ENCODE measurements at regions not wholly inside any gene's neighbourhood (a gene's known extent, or its start where the extent isn't known, plus 50 kb on each side); places are given as distances from the start of the nearest gene placed in this dataset.
"Not testable (repeated sequence)": the region's sequence is repeated elsewhere in the genome, so short reads cannot be mapped to it uniquely, and the experiment has no call there.

- Mint-ChIP-seq H3K27me3 (ENCODE audit: low read depth) (no peaks in the 10 kb centered on the region), H3K27ac (ENCODE audit: unreplicated experiment) (no peak overlapping the region), H3K4me1 (no peaks in the 10 kb centered on the region), H3K4me3 (no peak overlapping the region), H3K36me3 (ENCODE audit: low read depth) (peaks cover 2% of the 10 kb centered on the region), H3K9me3 (peaks cover 8% of the 10 kb centered on the region)
- TF ChIP-seq CTCF (conservative IDR thresholded peaks at IDR 0.05) = no peak
- DNase-seq (ENCODE audit: low read depth, low spot score) = no peak
These were observed 183.2 kb upstream of the RPRM start for GRCh38 chr2:153661801-153662200.

GRCh38 chr2:153663371-153663770 lies 184.8 kb upstream of the RPRM start:
- TF ChIP-seq CTCF (conservative IDR thresholded peaks at IDR 0.05) = no peak
- Mint-ChIP-seq H3K27ac (ENCODE audit: unreplicated experiment) (no peak overlapping the region), H3K4me1 (no peaks in the 10 kb centered on the region), H3K4me3 (no peak overlapping the region), H3K9me3 (peaks cover 8% of the 10 kb centered on the region), H3K36me3 (ENCODE audit: low read depth) (peaks cover 2% of the 10 kb centered on the region), H3K27me3 (ENCODE audit: low read depth) (no peaks in the 10 kb centered on the region)
- no peak for DNase-seq (ENCODE audit: low read depth, low spot score)

- H3K27ac Mint-ChIP-seq (ENCODE audit: unreplicated experiment); H3K9me3 Mint-ChIP-seq; H3K36me3 Mint-ChIP-seq (ENCODE audit: low read depth); H3K4me1 Mint-ChIP-seq; H3K27me3 Mint-ChIP-seq (ENCODE audit: low read depth); H3K4me3 Mint-ChIP-seq; DNase-seq (ENCODE audit: low read depth, low spot score): not testable (repeated sequence)
These were observed 185.4 kb upstream of the RPRM start for GRCh38 chr2:153664009-153664408.

- Mint-ChIP-seq H3K4me1 (no peaks in the 10 kb centered on the region), H3K9me3 (peaks cover 12% of the 10 kb centered on the region), H3K27ac (ENCODE audit: unreplicated experiment) (no peak overlapping the region), H3K4me3 (no peak overlapping the region), H3K27me3 (ENCODE audit: low read depth) (no peaks in the 10 kb centered on the region), H3K36me3 (ENCODE audit: low read depth) (peaks cover 2% of the 10 kb centered on the region)
- no peak for TF ChIP-seq CTCF (conservative IDR thresholded peaks at IDR 0.05)
- DNase-seq (ENCODE audit: low read depth, low spot score) = no peak
These were observed 188.9 kb upstream of the RPRM start for GRCh38 chr2:153667475-153667874.

GRCh38 chr2:153668923-153669322 lies 190.4 kb upstream of the RPRM start:
- H3K4me3 Mint-ChIP-seq = no peak overlapping the region
- H3K27me3 Mint-ChIP-seq (ENCODE audit: low read depth) = no peaks in the 10 kb centered on the region
- peaks cover 7% of the 10 kb centered on the region for H3K36me3 Mint-ChIP-seq (ENCODE audit: low read depth)
- no peak for TF ChIP-seq CTCF (conservative IDR thresholded peaks at IDR 0.05)
- DNase-seq (ENCODE audit: low read depth, low spot score) = no peak
- no peak overlapping the region for H3K27ac Mint-ChIP-seq (ENCODE audit: unreplicated experiment)
- H3K4me1 Mint-ChIP-seq = no peaks in the 10 kb centered on the region
- H3K9me3 Mint-ChIP-seq = peaks cover 17% of the 10 kb centered on the region

GRCh38 chr2:153710128-153710527 lies 161.6 kb upstream of the GALNT13 start:
- Mint-ChIP-seq H3K4me3 (no peak overlapping the region), H3K9me3 (peaks cover 4% of the 10 kb centered on the region)

More at GRCh38 chr2:153710128-153710527, 161.6 kb upstream of the GALNT13 start:
- DNase-seq (ENCODE audit: low read depth, low spot score) = no peak
- Mint-ChIP-seq H3K4me1 (peaks cover 4% of the 10 kb centered on the region), H3K27me3 (ENCODE audit: low read depth) (no peaks in the 10 kb centered on the region), H3K27ac (ENCODE audit: unreplicated experiment) (no peak overlapping the region), H3K36me3 (ENCODE audit: low read depth) (no peaks in the 10 kb centered on the region)
- TF ChIP-seq CTCF (conservative IDR thresholded peaks at IDR 0.05) = no peak
